RWPE1 (cell line): ENCODE measurements at regions not wholly inside any gene's neighbourhood (a gene's known extent, or its start where the extent isn't known, plus 50 kb on each side); places are given as distances from the start of the nearest gene placed in this dataset.
"Not testable (repeated sequence)": the region's sequence is repeated elsewhere in the genome, so short reads cannot be mapped to it uniquely, and the experiment has no call there.

ENCODE experiments used
- CTCF ChIA-PET: fragments of 350-600 bp; sonication (Branson Sonifier 250); formaldehyde crosslinking; extraction: SDS; loops from one replicate; lab custom pipeline; 2021; lab: Yijun Ruan, JAX
- POLR2A ChIA-PET: fragments of 400-600 bp; formaldehyde crosslinking; extraction: SDS; loops from one replicate; lab custom pipeline; 2020; ENCODE audit warnings: antibody characterized with exemption; ENCODE audit not compliant: low non-redundant PET; lab: Yijun Ruan, JAX
- DNase-seq: peaks from one replicate; pipeline ENCODE4 v3.0.0; 2012; ENCODE audit warnings: low spot score
- H3K27ac ChIP-seq: fragments of 450-650 bp; 2 replicates; pipeline ENCODE4 v1.5.1; 2017
- CTCF ChIP-seq: fragments of 450-650 bp; conservative IDR thresholded peaks from 2 replicates; pipeline ENCODE4 v1.5.1; 2017; ENCODE audit warnings: low read depth, mild to moderate bottlenecking

GRCh38 chr9:85792057-85792456 lies 50.3 kb upstream of the AGTPBP1 start:
- CTCF ChIA-PET, POLR2A ChIA-PET: not testable (repeated sequence)
- DNase-seq = peak; percentile 0

GRCh38 chr9:85802978-85803695 lies 61.4 kb upstream of the AGTPBP1 start:
- DNase-seq, POLR2A ChIA-PET, CTCF ChIA-PET, H3K27ac ChIP-seq: not testable (repeated sequence)

More at GRCh38 chr9:85792057-85792456, 50.3 kb upstream of the AGTPBP1 start:
- not testable (repeated sequence) for H3K27ac ChIP-seq

GRCh38 chr9:85804847-85805133 lies 63.0 kb upstream of the AGTPBP1 start:
- POLR2A ChIA-PET, CTCF ChIA-PET: not testable (repeated sequence)
- peak overlapping the region; percentile 56 for H3K27ac ChIP-seq
- peak; percentile 0 for DNase-seq

GRCh38 chr9:85805134-85806005 lies 63.6 kb upstream of the AGTPBP1 start:
- CTCF ChIA-PET, POLR2A ChIA-PET: not testable (repeated sequence)
- peak; percentile 33 for DNase-seq
- peak overlapping the region; percentile 56 for H3K27ac ChIP-seq

GRCh38 chr9:85808329-85808728 lies 66.6 kb upstream of the AGTPBP1 start:
- DNase-seq, POLR2A ChIA-PET, CTCF ChIA-PET, H3K27ac ChIP-seq: not testable (repeated sequence)

GRCh38 chr9:85813388-85813787 lies 71.6 kb upstream of the AGTPBP1 start:
- CTCF ChIA-PET, H3K27ac ChIP-seq, POLR2A ChIA-PET, DNase-seq: not testable (repeated sequence)

- DNase-seq, POLR2A ChIA-PET, CTCF ChIA-PET, H3K27ac ChIP-seq: not testable (repeated sequence)
These were observed 73.0 kb upstream of the AGTPBP1 start for GRCh38 chr9:85814800-85815199.

GRCh38 chr9:85818971-85819370 lies 77.2 kb upstream of the AGTPBP1 start:
- POLR2A ChIA-PET, CTCF ChIA-PET, H3K27ac ChIP-seq, DNase-seq: not testable (repeated sequence)
- peak; percentile 49 for TF ChIP-seq CTCF

GRCh38 chr9:85820598-85820997 lies 78.8 kb upstream of the AGTPBP1 start:
- POLR2A ChIA-PET, CTCF ChIA-PET, DNase-seq, H3K27ac ChIP-seq: not testable (repeated sequence)

- H3K27ac ChIP-seq, POLR2A ChIA-PET, DNase-seq, CTCF ChIA-PET: not testable (repeated sequence)
These were observed 83.2 kb upstream of the AGTPBP1 start for GRCh38 chr9:85824949-85825348.

GRCh38 chr9:85834591-85834990 lies 92.8 kb upstream of the AGTPBP1 start:
- POLR2A ChIA-PET, CTCF ChIA-PET, H3K27ac ChIP-seq, DNase-seq: not testable (repeated sequence)

- H3K27ac ChIP-seq, POLR2A ChIA-PET, DNase-seq: not testable (repeated sequence)
- CTCF ChIA-PET = interaction anchor here (0.6 to 0.7 kb wide), 2 partner anchors 11 to 1645 kb away, joined by 3 to 5 read pairs; no protein-coding TSS in a partner anchor
These were observed 97.0 kb upstream of the NAA35 start for GRCh38 chr9:85843949-85844348.

GRCh38 chr9:85847782-85848181 lies 93.2 kb upstream of the NAA35 start:
- POLR2A ChIA-PET, H3K27ac ChIP-seq, DNase-seq, CTCF ChIA-PET: not testable (repeated sequence)
